ENCODE measurements at regions not wholly inside any gene's neighbourhood (a gene's known extent, or its start where the extent isn't known, plus 50 kb on each side); places are given as distances from the start of the nearest gene placed in this dataset.

DNA sequence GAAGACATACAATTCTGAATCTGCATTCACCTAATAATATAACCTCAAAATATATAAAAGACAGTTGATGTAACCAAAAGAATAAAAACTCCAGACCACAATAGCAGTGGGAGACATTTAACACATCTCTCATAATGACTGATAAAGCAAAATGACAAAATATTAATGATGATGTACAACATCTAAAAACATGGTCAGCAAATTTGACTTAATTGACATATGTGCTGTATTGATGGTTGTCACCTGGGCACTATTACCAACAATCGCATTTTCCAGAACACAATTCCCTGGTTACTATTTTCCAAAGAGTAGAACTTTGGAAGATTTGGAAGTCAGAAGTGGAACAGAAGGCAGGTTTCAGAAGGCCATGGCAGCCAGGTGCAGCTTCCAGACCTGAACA lies 899.5 kb upstream of the CELF2 start:
- Histone ChIP-seq H3K36me3 (ENCODE audit: control insufficient read depth, low read length) (no peaks in the 10 kb centered on the region), H3K9me2 (replicated peaks; ENCODE audit: control insufficient read depth, low read length) (no peaks in the 10 kb centered on the region)

DNA sequence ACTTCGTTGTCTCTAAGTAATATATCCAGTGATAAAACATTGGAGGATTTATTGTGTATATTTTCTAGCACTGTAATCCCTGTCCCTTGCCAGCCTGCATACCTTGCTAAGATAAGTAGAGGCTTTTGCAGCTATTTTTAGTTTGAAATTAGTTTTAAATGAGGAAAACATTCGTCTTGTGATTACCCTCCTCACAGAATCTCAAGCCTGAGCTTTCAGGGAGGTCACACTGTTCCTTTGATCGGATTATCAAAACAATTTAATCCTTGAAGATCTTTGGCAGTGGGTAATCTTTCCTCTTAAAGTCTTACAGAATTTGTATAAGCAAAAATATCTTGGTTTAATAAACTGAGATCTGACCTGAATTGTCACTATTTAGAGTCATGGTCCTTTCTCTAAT lies 897.0 kb upstream of the CELF2 start:
- no peaks in the 10 kb centered on the region for H3K4me1 ChIP-seq (ENCODE audit: control insufficient read depth, low read length)
- H4K20me1 ChIP-seq (ENCODE audit: control insufficient read depth, insufficient read depth, low read depth, low read length), result no peaks in the 10 kb centered on the region
- H3K4me3 ChIP-seq (ENCODE audit: low read length), result no peak overlapping the region
- no peaks in the 10 kb centered on the region for H3K27me3 ChIP-seq (ENCODE audit: control insufficient read depth, low read length)
- H3K4me2 ChIP-seq (ENCODE audit: low read length), result no peak overlapping the region
- H3K79me2 ChIP-seq (ENCODE audit: control insufficient read depth, low read length), result no peaks in the 10 kb centered on the region
- H3K36me3 ChIP-seq (ENCODE audit: control insufficient read depth, low read length), result no peaks in the 10 kb centered on the region
- H3K27ac ChIP-seq (ENCODE audit: low read depth, low read length), result no peak overlapping the region
- H3F3A ChIP-seq (ENCODE audit: control insufficient read depth, insufficient read depth), result no peaks in the 10 kb centered on the region
- no peaks in the 10 kb centered on the region for H3K9me3 ChIP-seq (ENCODE audit: control insufficient read depth, insufficient read depth, low read length)
- H3K9me2 ChIP-seq (replicated peaks; ENCODE audit: control insufficient read depth, low read length), result no peaks in the 10 kb centered on the region
- no peak for TF ChIP-seq EZH2phosphoT487 (IDR thresholded peaks at IDR 0.05; ENCODE audit: borderline replicate concordance, low read length)
- TF ChIP-seq, protein P1, sequence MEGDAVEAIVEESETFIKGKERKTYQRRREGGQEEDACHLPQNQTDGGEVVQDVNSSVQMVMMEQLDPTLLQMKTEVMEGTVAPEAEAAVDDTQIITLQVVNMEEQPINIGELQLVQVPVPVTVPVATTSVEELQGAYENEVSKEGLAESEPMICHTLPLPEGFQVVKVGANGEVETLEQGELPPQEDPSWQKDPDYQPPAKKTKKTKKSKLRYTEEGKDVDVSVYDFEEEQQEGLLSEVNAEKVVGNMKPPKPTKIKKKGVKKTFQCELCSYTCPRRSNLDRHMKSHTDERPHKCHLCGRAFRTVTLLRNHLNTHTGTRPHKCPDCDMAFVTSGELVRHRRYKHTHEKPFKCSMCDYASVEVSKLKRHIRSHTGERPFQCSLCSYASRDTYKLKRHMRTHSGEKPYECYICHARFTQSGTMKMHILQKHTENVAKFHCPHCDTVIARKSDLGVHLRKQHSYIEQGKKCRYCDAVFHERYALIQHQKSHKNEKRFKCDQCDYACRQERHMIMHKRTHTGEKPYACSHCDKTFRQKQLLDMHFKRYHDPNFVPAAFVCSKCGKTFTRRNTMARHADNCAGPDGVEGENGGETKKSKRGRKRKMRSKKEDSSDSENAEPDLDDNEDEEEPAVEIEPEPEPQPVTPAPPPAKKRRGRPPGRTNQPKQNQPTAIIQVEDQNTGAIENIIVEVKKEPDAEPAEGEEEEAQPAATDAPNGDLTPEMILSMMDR (IDR thresholded peaks at IDR 0.05; ENCODE audit: low read depth, low read length, poor library complexity, severe bottlenecking), result no peak

More for the DNA sequence above, 899.5 kb upstream of the CELF2 start:
- TF ChIP-seq, protein P1 (IDR thresholded peaks at IDR 0.05; ENCODE audit: low read depth, low read length, poor library complexity, severe bottlenecking), result no peak
- no peak for TF ChIP-seq EZH2phosphoT487 (IDR thresholded peaks at IDR 0.05; ENCODE audit: borderline replicate concordance, low read length)
- Histone ChIP-seq H4K20me1 (ENCODE audit: control insufficient read depth, insufficient read depth, low read depth, low read length) (no peaks in the 10 kb centered on the region), H3K4me2 (ENCODE audit: low read length) (no peak overlapping the region), H3K9me3 (ENCODE audit: control insufficient read depth, insufficient read depth, low read length) (no peaks in the 10 kb centered on the region), H3F3A (ENCODE audit: control insufficient read depth, insufficient read depth) (no peaks in the 10 kb centered on the region), H3K4me3 (ENCODE audit: low read length) (no peak overlapping the region), H3K27ac (ENCODE audit: low read depth, low read length) (no peak overlapping the region), H3K27me3 (ENCODE audit: control insufficient read depth, low read length) (no peaks in the 10 kb centered on the region), H3K4me1 (ENCODE audit: control insufficient read depth, low read length) (no peaks in the 10 kb centered on the region), H3K79me2 (ENCODE audit: control insufficient read depth, low read length) (no peaks in the 10 kb centered on the region)

DNA sequence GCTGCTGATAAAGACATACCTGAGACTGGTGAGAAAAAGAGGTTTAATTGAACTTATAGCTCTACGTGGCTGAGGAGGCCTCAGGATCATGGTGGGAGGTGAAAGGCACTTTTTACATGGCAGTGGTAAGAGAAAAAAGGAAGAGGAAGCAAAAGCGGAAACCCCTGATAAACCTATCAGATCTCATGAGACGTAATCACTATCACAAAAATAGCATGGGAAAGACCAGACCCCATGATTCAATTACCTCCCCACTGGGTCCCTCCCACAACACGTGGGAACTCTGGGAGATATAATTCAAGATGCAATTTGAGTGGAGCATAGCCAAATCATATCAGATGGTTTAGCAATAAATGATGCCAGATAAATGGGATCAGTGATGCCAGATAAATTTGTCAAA lies 892.0 kb upstream of the CELF2 start:
- Histone ChIP-seq H3K36me3 (ENCODE audit: control insufficient read depth, low read length) (no peaks in the 10 kb centered on the region), H3K9me3 (ENCODE audit: control insufficient read depth, insufficient read depth, low read length) (no peaks in the 10 kb centered on the region), H3K4me3 (ENCODE audit: low read length) (no peak overlapping the region), H3F3A (ENCODE audit: control insufficient read depth, insufficient read depth) (no peaks in the 10 kb centered on the region), H3K4me2 (ENCODE audit: low read length) (no peak overlapping the region), H3K9me2 (replicated peaks; ENCODE audit: control insufficient read depth, low read length) (no peaks in the 10 kb centered on the region), H3K27me3 (ENCODE audit: control insufficient read depth, low read length) (no peaks in the 10 kb centered on the region), H3K79me2 (ENCODE audit: control insufficient read depth, low read length) (no peaks in the 10 kb centered on the region), H3K4me1 (ENCODE audit: control insufficient read depth, low read length) (no peaks in the 10 kb centered on the region), H3K27ac (ENCODE audit: low read depth, low read length) (no peak overlapping the region), H4K20me1 (ENCODE audit: control insufficient read depth, insufficient read depth, low read depth, low read length) (no peaks in the 10 kb centered on the region)
- TF ChIP-seq, protein P1 (IDR thresholded peaks at IDR 0.05; ENCODE audit: low read depth, low read length, poor library complexity, severe bottlenecking), result no peak
- TF ChIP-seq EZH2phosphoT487 (IDR thresholded peaks at IDR 0.05; ENCODE audit: borderline replicate concordance, low read length), result no peak

DNA sequence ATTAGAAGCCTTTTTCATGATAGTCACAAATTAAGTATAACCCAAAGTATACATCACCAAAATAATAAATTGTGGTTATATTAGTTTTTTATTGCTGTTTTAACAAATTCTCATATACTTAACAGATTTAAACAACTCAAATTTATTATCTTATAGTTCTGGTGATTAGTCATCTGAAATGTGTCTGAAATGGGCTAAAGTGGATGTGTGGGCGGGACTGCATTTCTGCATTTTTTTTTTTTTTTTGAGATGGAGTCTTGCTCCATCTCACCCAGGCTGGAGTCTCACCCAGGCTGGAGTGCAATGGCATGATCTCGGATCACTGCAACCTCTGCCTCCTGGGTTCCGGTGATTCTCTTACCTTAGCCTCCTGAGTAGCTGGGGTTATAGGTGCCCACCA lies 891.5 kb upstream of the CELF2 start:
- H3K36me3 ChIP-seq (ENCODE audit: control insufficient read depth, low read length), result no peaks in the 10 kb centered on the region
- TF ChIP-seq, protein P1 (IDR thresholded peaks at IDR 0.05; ENCODE audit: low read depth, low read length, poor library complexity, severe bottlenecking), result no peak
- no peak for TF ChIP-seq EZH2phosphoT487 (IDR thresholded peaks at IDR 0.05; ENCODE audit: borderline replicate concordance, low read length)
- H3K27me3 ChIP-seq (ENCODE audit: control insufficient read depth, low read length), result no peaks in the 10 kb centered on the region
- H3K4me1 ChIP-seq (ENCODE audit: control insufficient read depth, low read length), result no peaks in the 10 kb centered on the region
- H3K4me2 ChIP-seq (ENCODE audit: low read length), result no peak overlapping the region
- no peaks in the 10 kb centered on the region for H3F3A ChIP-seq (ENCODE audit: control insufficient read depth, insufficient read depth)
- H3K4me3 ChIP-seq (ENCODE audit: low read length), result no peak overlapping the region
- no peak overlapping the region for H3K27ac ChIP-seq (ENCODE audit: low read depth, low read length)
- H3K9me2 ChIP-seq (replicated peaks; ENCODE audit: control insufficient read depth, low read length), result no peaks in the 10 kb centered on the region
- H3K79me2 ChIP-seq (ENCODE audit: control insufficient read depth, low read length), result no peaks in the 10 kb centered on the region
- no peaks in the 10 kb centered on the region for H3K9me3 ChIP-seq (ENCODE audit: control insufficient read depth, insufficient read depth, low read length)
- no peaks in the 10 kb centered on the region for H4K20me1 ChIP-seq (ENCODE audit: control insufficient read depth, insufficient read depth, low read depth, low read length)

All from DOHH2 (cell line).